Activated CD4-positive, CD25-positive, alpha-beta regulatory T cell treated with anti-CD3 and anti-CD28 coated beads, Interleukin-2, amount 50 U/mL, for 24 hours (primary cell): ENCODE measurements at regions not wholly inside any gene's neighbourhood (a gene's known extent, or its start where the extent isn't known, plus 50 kb on each side); places are given as distances from the start of the nearest gene placed in this dataset.

ENCODE experiments used
- ATAC-seq, 2 donors: fragments of 150-1000 bp; cut with Tn5 transposase; one replicate each; pipeline ENCODE4 v1.10.0; 2021; ENCODE audit warnings: mild to moderate bottlenecking in 1 of 2, moderate library complexity in 1 of 2

DNA sequence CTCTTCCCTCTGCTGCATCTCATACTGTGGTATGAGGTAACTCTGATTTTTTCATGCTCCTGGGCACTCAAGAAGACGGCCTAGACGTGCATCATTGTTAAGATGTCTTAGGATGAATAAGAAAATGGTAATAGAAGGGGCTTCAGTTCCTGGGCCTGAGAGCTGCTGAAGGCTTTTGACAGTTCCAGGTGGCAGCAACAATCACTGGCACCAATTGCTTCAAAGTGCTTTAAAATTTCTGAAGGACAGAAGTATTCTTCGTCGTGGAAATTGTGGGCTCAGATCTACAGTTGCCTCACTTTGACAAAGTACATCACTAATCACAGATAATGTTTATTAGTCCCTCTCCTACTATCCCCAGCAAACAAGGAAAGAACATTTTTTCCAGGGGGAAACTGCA lies 536.6 kb upstream of the CAMK1G start:
- ATAC-seq = no peak

DNA sequence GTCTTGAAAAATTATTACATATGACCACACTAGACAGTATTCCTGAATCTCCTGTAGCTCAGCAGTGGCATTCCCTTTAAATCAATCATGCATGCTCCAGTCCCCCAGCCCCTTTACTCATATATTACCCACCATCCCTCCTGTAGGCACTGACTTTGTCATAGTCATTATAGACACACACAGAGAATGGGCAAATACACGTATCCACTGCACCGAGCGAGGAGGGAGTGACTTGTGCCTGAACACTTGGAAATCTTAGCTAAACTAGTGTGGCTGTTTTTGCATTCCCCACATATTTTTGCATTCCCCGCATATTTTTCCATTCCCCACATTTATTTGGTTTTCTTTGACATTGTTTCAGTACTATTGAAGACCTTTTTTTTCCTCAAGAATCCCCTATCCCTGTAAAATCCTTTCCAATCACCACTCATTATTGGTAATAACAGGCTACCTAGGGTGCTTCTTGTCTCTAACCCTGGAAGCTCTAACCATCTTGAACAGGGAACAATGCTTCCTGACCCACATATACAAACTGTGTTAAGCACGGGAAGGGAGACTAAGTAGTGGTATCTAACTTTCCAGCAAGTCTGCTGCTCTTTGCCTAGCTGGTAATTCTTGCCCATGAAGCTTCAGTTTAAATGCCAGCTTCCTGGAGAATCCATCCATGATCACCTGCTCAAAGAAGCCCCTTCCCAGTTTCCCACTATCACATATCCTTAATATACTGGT lies 534.4 kb upstream of the CAMK1G start:
- no peak for ATAC-seq

DNA sequence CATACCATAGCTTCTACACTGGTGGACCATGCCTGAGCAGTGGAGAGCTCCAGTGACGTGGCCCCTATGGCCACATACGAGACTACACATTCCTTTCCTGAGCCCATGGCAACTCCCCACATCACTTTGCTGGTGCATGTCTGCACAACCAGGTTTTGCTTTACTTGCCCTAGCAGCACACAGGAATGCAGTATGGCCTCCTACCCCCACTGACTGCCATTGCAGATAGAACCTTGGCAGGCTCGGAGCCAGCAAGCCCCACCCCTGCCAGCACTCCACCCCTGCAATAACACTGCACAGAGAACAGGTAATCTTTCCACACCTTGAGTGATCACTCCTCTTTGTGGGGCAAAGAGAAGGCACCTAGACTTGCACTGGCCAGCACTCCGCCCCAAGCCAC lies 531.9 kb upstream of the CAMK1G start:
- ATAC-seq = no peak

DNA sequence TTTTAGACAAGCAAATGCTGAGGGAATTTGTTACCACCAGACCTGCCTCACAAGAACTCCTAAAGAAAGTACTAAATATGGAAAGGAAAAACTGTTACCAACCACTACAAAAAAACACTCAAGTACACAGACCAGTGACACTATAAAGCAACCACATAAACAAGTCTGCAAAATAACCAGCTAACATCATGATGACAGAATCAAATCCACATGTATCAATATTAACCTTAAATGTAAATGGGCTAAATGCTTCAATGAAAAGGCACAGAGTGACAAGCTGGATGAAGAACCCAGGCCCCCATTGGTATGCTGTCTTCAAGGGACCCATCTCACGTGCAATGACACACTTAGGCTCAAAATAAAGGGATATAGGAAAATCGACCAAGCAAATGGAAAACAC lies 529.9 kb upstream of the CAMK1G start:
- ATAC-seq = no peak

DNA sequence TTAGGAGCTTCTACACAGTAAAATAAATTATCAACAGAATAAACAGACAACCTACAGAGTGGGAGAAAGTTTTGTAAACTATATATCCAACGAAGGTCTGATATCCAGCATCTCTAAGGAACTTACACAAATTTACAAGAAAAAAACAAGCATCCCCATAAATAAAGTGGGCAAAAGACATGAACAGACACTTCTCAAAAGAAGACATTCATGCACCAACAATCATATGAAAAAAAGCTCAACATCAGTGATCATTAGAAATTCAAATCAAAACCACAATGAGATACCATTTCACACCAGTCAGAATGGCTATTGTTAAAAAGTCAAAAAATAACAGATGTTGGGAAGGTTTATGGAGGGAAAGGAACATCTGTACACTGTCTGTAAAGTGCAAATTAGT lies 526.4 kb upstream of the CAMK1G start:
- no peak for ATAC-seq

DNA sequence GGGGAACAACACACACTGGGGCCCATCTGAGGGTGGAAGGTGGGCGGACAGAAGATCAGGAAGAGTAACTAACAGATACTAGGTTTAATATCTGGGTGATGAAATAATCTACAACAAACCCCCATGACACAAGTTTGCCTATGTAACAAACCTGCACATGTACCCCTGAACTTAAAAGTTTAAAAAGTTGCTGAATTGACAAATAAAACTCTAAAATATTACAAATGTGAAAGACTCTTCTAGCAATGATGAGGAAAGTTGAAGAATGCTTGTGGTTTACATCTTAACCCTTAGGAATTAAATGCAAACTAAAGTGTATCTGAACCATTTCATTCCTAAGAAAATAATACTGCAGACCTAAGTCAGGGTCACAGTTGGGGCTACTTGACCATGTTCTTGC lies 525.6 kb upstream of the CAMK1G start:
- no peak for ATAC-seq

DNA sequence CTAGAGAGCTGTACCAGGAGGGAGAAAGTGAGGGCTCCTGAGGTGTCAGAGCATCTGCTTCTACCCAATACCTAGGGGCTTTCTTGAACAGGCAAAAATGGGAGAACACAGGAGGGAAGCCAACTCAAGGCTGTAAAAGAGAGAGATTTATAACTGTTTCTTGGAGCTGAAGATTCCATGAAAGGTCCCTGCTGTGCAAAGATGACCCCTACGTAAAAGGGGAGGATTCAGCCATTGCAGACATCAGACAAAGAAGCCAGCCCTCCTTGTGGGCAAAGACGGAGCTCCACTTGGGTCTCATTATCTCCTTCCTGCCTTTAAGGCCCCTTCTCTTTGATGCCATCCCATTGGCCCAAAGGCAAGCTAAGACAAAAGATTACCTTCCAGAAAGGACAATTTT lies 524.1 kb upstream of the CAMK1G start:
- ATAC-seq = no peak

DNA sequence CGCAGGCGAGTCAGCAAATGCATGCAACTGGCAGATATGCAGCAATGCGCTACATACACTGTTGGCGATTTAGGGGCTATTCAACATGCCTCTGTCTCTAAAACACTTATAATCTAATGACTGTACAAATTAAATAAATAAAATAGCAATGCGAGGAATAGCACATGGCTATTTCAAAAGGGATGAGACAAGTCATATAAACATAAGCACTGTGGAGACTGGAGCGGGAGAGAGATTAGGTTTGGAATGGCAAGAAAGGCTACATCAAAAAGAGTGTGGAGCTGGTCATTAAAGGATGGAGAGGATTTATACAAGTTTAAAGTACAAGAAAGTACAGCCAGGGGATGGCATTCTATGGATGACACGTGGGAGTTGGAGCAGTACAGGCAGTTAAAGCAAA lies 523.5 kb upstream of the CAMK1G start:
- no peak for ATAC-seq

DNA sequence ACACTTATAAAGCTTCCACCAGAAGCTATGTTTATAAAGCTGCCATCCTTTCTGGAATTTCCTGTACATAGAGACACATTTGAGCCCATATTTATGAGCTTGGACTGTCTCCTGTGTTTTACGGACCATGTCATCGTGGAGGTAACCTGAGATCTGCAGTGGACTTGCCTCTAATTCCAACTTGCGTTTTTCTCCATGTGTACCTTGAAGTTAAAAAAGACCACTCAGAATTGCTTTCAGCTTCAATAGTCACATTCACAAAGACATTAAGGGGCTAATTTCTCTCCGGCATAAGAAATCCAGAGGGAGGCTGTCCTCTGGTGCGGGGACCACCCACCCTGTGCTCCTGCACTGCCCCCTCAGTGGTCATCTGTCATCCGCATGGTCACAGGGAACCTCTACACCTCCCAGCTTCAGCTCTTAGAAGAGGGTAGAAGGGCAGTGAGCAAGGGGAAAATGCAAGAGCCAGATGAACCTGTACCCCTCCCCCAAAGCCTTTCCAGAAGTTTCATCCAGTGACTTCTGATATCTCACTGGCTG lies 521.4 kb upstream of the CAMK1G start:
- no peak for ATAC-seq

DNA sequence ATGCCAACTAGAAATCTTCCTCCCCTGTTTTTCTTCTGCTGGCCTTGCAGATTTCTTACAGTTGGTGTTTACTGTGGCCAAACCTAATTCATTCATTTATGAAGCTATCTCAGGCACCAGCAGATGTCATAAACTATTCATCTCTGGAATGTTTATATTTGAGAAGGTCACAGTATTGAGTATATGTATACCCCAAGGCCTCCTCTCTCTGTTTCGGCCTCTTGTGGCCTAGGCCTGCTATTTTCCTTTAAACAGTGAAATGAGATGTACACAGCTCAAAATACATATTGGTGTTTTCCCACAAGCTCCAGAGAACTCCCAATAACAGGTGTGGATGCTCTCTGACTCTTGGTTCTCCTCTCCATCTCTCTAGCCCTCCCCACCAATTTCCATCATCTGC lies 520.7 kb upstream of the CAMK1G start:
- no peak for ATAC-seq

DNA sequence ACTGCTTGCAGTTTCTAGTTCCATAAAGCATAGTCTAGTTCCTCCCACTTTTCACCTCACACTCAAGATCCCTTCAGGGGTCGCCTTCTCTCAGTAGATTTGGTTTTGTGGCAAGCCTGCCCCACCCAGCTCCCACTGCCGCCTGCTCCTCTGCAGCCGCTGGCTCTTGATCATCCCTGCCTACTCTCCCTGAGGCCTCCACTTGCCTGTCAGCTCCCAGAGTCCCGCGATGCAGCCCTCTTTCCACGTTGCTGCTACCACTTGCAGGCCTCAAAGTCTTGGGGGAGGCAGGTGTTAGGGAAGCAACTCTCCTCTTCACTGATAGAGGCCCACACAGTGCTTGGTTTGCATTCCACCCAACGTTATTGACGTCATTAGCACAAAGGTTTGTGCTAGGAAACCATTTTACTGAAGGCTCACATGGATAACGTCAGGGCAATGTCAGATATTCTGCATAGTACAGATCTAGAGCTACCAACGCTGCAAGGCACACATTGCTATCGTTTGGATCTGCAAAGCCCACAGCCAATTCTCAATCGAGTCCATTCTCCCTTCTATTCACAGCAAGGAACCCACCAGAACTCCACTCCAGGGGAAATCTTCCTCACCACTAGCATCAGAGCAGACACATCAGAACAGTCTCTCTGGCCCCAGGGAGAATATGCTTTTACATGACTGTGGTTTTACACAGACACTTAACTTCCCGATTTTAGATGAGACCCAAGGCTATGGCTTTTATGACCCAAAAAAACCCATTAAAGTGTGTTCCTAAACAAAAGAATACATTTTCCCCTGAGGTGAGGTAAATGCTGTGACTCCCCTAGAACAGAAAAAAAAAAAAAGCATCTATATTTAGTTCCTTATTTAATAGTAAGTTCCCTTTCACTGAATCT lies 519.5 kb upstream of the CAMK1G start:
- no peak for ATAC-seq

DNA sequence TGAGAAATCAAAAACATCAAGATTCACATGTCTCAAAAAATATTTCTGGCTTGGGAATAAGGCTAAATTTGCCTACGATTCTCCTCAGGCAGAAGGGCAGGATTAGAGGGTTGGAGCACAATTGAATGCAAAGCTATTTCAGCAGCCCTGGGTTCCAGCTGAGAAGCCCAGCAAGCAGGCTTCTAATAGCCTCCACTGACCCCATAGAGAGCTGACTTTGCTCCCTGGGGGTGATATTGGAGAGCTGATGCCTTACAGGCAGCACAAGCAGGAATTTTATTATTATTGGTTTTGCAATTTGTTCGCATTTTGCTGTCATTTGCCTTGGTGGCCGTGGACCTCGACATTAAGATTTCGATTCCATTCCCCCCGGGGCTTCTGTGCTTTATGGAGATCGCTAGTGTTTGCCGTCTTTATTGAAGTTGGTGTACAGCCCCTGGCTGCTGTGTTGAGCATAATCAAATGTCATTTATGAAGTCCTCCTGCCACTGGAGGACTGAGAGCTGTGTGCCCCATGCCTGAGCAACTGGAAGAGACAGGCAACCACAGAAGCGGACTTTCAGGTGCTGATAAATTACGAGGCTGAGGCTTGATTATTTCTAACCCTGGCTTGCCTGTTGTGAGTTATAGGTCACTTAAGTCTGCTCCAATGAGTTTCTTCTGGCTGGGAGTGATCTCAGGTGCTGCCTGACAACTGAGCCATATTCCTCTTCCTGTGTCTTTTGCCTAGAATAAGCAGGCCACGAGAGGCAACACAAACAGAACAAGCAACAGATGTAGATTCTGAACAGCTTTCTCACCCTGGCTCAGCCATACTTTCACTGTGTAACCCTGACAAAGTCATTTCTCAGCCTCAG lies 518.4 kb upstream of the CAMK1G start:
- no peak for ATAC-seq

DNA sequence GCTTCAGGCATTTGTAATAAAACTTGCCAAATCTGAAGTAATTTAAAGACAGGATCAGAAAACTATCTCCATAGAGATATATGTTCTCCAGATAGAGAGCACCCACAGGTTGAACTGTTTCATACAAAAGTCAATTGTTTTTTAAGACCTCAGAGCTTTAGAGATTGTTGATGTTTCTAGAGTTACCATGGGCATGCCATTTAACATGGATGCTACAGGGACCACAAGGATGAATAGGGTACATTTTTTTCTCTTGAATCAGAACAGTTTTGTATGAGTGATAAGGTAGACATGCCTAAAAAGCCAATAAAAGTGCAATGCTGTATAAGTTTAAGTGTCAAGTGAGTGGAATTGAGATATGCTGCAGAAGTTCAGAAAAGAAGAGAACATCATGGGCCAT lies 511.0 kb upstream of the CAMK1G start:
- ATAC-seq = no peak

DNA sequence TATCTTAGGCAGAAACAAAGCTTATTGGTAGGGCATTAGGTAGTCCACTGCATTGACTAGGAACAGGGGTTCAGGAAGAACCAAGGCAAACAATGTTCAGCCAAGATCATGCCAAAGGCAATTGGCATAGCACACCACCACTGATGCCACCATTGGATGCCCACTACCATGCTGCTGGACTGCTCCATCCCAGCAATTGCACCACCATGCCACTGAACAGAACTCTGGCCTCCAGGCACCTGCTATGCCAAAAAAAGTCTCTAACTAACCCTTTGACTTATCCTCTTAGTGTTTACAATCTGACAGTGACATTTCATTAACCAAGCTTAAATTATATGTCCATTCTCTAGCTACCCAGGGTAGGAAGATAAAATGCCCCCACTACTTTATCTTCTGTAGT lies 509.6 kb upstream of the CAMK1G start:
- no peak for ATAC-seq

DNA sequence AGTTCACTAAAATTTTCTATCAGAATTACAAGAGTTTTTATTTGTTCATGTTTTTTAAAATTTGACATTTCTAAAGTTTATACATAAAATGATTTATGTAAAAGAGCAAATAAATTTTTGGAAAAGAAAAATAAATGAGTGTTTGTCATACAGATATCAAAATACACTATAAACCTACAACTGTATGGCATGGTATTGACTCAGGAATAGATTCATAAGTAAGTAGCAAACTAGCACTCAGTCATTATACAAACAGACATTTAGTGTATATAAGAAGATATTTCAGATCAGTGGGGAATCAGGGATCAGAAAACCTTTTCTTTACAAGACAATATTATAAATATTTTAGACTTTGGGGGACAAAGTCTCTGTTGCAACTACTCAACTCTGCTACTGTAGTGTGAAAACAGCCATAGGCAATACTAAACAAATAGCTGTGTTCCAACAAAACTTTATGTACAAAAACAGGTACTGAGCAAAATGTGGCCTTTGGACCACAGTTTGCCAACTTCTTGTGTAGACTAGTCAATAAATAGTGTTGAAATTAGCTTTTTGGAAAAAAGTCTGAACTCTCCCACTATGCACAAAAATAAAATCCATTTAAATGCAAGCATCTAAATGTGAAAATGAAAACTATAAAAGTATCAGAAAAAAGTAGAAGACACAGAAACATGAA lies 508.8 kb upstream of the CAMK1G start:
- ATAC-seq = no peak

DNA sequence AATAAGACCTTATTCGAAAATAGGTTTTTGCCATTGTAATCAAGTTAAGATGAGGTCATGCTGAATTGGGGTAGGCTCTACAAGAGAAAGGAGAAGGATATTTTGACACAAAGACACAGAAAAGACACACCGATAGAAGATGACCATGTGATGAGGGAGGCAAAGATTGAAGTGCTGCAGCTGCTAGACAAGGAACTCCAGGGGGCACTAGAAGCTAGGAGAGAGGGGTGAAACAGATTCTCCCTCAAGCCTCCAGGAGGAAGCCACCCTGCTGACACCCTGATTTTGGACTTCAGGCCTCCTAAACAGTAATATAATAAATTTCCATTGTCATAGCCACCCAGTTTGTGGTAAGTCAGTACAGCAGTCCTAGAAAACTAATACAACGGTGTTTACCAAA lies 506.8 kb upstream of the CAMK1G start:
- ATAC-seq = no peak

DNA sequence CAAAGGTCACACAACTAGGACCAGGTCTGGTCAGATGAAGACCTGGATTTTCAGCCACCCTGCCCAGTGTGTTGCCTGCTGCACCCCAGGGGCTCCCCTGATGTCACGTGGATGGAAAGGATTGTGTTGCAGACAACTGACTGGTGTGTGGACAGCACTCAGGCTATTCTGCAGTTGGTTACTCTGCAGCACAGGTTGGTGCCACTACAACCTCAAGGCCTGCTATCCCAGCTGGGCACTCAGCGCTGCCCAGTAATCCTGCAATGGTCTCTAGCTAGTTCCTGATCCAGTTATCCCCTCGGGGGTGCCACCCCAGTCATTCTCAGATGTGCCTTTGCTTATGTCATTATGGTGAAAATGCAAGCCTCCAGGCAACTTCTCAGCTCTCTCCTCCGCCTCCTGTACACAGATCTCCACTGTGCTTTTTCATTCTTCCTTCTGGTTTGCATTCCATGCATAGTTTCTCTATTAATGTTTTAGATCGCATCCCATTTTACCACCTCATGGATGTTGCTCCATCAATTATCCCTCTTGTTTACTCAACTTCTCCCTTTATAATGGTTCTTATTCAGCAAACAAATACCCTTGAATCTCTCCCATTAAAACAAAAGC lies 503.2 kb upstream of the CAMK1G start:
- ATAC-seq = no peak

DNA sequence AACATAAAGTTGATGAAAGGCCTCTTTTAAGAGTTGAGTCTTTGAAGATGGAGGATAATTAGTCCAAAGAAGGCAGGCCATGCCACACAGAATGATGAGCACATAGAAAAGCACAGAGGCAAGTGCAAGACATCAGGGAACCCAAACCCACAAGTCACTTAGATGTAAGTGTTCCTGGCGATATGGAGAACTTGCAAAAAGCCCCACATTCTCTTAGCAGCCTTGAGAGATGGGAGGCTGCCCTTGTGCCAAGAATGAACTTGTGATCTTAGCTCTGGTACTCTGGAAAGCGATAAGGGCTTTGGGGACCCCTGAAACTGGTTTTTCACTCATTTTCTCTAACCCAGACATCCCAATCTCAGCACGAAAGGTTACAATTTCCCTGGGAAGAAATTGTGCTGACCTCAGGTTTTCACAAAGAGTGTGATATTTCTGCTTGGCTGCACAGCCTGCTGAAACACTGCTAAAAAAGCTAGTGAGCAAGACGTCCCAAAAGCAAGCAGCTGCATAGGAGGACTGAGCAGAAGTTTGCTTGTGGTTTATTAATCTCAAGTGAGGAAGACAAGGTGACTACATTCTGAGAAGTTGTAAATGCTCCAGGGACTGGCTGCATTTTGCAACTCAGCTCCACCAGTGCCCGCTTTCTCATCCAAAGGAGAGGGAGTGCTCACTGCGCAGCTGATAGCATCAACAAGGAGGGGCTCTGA lies 496.9 kb upstream of the CAMK1G start:
- no peak for ATAC-seq

DNA sequence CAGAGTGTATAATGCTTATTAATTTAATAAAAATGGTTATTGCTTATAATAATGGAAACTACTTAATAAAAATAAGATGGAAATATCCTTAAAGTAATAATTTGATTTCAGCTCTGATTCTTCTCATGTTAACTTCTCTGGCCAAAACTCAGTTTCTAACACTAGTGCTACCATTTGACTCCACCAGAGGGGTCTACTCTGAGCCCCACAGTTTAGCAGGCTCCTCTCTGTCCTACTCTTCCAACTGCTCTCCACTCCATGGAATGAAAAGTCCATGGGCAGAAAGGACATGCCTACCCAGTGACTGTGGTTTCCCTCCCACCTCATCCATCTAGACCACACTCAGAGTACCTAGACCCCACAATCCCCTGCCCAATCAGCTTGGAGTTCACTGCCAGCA lies 489.1 kb upstream of the CAMK1G start:
- ATAC-seq = peak in 1 of 2 donors; percentile 38

DNA sequence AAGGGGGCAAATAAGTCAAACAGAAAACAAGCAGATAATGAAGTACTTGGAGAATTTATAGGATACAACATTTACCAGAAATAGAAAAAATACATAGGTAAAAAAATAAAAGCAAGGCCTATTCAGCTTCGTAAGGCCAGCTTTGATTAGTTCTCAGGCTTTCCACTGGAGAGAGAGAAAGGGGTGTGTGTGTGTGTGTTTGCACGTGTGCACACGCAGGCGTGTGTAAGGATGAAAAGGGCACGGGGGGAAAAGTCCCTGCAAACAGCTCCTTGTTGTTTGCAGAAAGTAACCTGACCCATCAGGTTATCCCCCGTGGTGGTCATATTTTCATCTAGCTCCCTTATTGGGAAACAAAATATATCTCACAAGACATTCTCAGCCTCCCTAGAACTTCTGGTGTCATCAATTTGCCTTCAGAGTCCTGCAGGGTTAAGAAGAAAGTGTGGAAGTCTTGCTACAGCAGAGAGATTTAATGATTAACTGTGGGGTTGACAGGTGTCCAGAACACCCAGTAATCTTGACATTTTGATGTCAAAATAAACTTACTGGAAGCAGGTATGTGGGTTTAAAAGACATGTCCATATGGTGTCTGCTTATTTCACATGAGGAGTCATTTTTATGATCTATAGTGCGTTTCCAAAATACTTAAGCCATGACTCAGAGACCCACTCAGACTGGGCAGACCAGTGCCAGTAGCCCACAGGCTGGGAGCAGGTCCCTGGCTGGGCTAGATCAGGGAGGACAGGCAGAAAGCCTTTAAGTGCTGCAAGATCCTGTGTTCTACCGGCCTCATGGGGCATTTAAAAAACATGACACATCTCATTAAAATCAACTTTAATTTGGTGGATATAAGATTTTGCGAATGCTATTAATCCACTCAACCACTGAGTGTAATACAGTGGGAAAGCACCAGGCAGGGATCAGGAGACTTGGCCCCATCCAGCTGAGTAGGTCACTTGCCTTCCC lies 487.6 kb upstream of the CAMK1G start:
- no peak for ATAC-seq
